ENCODE measurements at regions not wholly inside any gene's neighbourhood (a gene's known extent, or its start where the extent isn't known, plus 50 kb on each side); places are given as distances from the start of the nearest gene placed in this dataset.
"Not testable (repeated sequence)": the region's sequence is repeated elsewhere in the genome, so short reads cannot be mapped to it uniquely, and the experiment has no call there.

DNA sequence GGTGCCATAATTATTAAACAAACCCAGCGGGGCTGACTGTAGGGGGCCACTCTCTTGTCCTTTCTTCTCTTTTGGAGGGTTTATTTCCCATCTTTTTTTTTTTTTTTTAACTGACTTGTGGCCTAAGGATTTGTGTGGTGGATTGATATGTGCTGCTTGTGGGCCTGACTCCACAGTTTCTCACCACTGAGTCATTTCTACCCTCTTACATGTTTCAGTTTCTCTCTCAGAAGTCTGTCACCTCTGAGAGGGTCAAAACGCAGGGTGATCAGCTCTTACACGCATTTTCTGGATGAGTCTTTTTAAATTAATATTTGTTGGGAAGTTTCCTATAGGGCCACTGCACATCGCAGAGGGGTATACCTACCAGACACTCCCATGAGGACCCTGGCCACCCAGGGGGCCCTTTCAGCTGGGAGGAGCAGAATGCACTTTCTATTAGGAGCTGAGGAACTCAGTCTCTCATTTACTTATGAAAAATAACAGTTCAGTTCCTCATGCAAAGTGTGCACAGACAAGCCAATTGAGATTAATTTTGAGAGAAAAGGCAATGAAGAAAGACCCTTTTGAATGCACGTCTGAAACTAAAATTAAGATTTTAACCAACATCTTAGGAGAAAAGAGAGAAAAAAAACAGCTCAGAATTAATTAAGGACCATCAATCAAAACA lies 407.9 kb downstream of the TECRL start:
- no peak for DNase-seq

DNA sequence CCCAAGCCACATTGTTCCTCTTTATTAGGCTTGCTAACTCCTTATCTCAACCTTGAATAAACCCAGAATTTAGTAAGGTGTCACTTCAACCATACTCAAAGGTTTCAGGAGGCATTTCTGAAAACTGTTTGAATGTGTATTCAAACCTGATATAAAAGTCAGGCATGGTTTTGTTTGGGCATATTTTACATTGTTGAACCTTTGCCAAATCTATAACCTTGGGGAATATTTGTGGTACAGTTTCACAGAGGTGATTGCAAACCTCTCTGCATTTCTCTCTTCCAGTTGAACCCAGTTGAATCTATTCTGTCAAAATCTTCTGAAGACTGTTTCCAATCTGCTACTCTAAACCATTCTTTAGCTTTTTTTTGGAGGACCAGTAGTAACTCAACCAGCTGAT lies 409.0 kb downstream of the TECRL start:
- no peak for DNase-seq

DNA sequence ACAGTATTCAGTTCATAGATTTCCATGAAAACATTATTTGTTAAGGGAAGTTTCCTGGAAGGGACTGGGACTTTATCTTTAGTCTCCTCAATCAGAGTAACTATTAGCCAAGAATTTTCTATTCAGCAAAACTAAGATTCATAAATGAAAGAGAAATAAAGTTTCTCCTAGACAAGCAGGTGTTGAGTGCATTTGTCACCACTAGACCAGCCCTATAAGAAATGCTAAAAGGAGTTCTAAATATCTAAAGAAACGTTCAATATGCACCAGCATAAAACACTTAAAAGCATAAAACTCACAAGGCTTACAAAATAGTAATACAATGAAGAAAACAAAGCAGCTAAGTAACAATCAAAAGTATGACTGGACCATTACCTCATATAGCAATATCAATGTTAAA lies 423.0 kb downstream of the TECRL start:
- DNase-seq: no peak

DNA sequence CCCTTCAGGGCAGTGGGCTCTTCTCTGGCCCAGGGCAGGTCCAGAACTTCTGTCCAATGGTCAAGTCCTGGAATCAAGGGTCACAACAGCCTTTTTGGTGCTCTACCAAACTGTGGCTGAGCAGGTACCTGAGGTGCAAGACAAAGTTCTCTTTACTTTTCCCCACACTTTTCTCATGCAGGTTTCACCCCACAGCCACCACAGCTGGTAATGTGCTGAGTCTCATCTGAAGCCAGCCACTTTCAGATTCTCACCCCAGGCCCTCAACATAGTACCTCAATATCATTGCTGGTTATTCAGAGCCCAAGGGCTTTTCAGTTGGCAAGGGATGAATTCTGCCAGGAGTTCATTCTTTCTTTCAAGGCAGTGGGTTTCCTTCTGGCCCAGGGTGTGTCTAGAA lies 426.0 kb downstream of the TECRL start:
- no peak for DNase-seq

DNA sequence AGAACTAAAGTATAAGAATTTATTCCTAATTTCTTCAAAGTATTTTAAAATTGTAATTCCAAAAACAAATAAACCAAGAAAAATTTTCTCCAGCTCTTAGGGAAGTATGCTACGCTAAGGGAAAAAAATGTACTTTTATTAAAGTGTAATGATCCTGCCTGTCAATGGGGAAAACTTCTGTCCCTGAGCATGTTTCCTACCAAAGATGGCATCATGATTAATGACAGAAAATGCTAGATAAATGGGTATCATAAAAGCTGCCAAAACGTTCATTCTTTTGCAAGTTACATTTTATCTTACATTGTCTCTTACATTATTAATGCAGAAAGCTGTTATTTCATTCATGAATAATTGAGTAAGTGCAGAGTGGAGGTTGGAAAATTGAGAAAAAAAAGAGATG lies 443.4 kb downstream of the TECRL start:
- DNase-seq: no peak

DNA sequence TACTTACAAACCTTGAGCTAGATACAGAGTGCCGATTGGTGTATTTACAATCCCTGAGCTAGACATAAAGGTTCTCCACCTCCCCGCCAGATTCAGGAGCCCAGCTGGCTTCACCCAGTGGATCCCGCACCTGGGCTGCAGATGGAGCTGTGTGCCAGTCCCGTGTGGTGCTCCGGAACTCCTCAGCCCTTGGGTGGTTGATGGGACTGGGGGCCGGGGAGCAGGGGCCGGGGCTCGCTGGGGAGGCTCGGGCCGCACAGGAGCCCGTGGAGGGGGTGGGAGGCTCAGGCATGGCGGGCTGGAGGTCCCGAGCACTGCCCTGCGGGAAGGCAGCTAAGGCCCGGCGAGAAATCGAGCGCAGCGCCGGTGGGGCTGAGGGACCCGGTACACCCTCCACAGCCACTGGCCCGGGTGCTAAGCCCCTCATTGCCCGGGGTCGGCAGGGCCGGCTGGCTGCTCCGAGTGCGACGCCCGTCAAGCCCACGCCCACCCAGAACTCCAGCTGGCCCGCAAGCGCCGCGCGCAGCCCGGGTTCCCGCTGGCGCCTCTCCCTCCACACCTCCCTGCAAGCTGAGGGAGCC lies 466.5 kb downstream of the TECRL start:
- not testable (repeated sequence) for DNase-seq

DNA sequence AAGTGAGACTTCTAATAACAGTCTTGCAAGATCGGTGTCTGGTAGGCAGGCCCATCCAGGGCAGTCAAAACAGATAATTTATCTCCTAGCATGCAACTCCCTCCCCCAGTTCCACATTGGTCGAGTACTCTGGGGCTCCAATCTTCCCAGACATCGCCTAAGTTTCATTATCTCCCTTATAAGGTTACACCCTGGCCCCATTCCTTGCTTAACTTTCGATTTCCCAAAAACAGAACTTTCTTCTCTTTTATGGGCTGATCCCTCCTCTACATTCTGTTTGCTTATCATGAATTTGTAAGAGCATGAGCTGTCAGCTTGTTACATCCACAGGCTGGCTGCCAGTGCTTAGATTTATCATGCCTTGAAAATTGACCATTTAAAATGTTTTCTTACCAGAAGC lies 471.3 kb downstream of the TECRL start:
- no peak for DNase-seq

DNA sequence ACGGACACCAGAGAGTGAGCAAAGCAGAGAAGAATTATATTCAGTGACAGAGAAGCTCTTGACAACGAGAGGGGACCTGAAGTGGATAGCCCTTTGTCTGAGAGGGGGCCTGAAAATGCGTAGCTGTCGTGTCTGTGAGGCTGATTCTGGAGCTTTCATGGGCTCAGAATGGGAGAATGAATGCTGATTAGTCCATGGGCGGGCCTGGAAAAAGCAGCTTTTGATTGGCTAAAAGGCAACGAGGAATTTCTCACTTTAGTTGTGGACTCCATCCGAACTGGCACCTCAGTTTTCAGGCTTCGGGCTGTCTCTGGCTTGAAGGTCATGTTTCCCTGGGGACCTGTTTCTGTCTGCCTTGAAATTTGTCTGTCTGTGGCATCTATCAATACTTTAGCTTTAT lies 487.1 kb downstream of the TECRL start:
- no peak for DNase-seq

DNA sequence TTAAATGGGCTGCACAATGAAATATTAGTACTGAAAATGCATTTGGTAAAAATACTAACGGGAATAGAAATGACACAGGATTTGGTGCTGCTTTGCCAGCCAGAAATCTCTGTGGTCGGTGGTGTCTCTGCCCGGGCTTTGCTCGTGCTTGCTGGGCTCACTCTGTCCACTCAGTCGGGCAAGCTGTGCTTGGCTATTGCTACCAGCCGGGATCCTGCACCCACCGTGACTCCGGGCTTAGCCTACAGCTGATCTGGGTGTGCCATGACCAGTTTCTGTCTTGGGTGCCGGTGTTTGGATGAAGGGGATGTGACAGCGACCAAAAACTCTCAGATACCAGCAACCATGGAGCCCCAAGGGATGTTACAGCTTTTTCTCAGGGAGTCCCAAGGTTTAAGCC lies 487.7 kb downstream of the TECRL start:
- no peak for DNase-seq

DNA sequence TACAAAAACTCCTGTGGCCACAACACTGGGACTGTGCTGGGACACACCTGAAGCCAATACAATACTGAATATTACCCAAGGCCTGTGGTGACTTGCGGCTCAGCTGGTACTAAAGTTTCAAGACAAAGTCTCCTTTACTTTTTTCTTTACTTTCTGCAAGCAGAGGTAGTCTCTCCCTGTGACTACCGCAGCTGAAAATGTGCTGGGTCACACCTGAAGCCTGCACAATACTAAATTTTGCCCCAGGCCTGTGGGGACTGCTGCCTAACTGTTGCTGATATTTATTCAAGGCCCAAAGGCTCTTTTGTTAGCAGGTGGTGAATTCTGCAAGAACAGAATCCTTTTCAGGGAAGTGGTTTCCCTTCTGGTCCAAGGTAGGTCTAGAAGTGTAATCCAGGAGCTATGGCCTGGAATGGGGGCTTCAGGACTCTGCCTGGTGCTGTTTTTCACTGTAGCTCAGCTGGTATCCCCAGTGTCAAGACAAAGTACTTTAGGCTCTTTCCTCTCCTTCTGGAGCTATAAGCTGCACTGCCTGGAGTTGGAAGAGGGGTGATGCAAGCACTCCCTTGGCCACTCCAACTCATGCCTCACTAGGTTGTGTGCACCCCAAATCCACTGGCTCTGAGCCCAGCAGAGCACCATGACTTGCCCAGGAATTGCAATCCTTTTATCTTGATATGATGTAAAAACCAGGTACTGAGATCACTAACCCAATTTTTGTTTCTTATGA lies 489.4 kb downstream of the TECRL start:
- DNase-seq: peak; percentile 79

DNA sequence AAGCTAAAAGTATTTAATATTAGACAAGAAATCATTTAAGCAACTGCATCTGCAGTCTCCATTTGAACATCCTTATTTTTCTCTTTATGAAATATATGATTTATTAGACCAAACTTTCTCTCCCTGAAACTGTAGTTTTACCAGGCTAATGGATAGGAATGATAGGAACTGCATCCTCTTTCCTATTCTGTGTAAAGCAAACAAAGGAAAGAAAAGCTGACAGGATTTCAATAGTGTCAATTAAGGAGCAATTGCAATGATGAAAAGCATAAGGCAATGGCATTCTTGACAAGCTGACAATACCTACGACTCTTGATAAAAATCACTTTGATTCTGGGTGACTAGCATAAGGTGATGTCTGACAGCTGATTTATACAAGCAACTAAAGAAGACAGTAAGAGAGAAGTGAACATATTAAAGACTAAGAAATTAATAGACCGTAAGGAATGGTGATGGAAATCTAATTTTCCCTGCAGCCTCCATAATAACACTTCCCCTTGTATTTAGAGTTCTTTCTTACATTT lies 502.5 kb downstream of the TECRL start:
- DNase-seq: no peak

DNA sequence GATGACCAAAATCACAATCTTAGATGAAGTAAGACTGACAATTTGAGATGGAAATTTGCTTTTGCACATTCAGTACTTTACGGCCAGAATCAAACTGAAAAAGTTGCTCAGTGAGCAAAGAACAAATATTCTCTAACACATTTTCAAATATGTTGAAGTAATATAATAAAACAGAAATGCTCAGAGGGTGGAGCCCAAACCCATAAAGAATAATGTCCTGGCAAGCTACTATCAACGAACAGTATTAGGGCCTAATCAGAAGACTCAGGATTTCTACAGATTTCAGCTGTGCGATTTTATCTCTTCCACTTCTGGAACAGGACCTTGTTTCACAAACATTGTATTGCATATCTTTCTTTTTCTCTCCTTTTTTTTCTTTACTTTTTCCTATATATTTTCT lies 505.0 kb downstream of the TECRL start:
- DNase-seq: no peak

DNA sequence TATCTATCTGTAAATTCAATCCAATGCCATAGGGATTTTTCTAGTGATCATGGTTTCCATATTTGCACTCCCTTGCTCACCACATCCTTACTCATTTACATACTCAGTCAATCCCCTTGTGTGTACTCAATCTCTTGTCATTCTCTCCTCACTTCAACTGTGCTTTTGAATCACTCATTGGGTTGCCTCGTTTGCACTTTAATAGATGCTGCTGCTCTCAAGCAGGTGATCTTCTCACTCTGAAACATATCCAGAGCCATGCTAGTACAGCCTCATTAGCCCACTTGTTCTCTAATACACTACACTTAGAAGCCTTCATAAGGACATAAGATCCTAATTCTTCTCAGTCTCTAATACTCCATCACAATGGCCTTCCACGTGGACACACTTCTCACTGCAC lies 507.9 kb downstream of the TECRL start:
- no peak for DNase-seq

DNA sequence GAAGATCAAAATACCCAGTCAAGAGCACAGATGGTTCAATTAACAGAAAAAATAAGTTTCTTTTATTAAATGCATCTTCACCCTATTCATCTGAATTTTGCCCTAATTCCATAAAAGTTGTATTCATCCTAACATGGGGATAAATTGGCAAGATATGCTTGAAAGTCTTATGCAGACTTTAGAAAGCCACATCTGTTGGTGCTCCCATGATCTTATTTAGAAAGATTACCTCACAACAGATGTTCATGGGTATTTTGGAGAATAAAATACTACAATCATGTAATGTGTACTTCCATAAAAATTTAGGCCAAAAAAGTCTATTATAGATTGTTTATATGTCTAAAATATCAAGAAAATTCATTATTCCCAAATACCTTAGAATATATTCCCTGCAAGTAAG lies 510.3 kb downstream of the TECRL start:
- no peak for DNase-seq

DNA sequence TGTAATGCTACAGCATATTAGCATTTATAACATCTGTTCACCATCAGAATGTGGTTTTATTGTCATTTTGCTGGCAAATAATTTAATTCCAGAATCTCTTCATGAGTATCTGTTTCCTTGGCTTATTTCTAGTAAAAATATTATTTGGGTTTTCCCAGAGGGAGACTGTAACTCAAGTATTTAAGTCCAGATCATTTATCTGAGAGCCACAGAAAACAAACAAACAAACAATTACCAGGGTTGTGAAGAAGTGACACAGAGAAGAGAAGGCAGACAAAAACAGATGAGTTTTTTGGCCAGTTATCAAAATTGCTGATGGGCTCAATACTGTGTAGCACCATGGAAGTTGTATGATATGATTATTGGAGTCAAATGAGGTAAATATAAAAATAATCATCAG lies 515.1 kb downstream of the TECRL start:
- no peak for DNase-seq

DNA sequence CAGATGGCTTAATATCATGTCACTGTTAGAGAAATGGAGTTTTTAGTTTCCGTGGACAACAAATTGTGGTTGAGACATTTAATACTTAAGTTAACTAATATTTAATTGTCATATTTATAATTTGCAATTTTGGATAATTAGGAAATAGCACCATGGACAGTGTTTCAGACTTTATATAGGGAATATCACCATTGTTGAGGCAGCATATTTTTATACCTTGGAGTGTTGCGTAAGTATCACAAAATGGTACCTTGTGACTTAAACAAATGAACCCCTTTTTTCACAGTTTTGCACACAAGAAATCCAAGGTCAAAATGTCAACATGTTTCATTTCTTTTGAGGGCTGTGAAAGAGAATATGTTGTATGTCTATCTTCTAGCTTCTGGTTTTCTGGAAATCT lies 539.9 kb downstream of the TECRL start:
- DNase-seq: no peak

DNA sequence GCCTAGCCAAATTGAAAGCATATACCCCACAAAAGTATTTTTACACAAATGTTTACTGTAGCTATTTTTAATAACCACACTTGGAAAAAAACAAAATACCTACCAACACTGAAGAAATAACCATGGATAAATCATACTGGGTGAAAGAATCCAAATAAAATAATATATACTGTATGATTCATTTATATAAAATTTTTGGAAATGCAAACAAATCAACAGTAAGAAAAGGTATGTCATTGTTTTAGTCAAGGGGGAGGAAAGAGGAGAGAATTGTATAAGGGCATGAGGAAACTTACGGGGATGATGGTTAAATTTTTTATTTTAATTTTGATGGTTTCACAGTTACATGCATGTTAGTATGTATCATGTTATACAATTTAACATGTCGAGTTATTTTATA lies 557.8 kb downstream of the TECRL start:
- no peak for DNase-seq

DNA sequence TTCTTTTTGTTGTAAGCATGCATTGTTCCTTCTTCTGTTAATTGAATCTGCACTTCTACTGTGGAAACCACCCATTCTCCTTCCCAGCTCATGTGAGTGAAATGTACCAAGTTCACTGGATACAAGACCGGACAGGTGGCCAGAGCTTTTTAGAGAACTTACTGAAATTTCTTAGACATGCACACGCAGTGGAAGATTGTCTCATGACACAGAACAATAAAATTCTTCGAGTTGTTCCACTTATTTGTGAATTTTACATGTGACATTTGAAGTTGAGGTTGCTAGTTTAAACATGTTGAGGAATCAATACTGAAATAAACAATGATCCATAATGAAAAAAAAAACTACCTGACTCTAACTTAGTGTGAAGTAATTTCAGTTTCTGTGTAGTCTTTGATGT lies 568.0 kb downstream of the TECRL start:
- DNase-seq: no peak

DNA sequence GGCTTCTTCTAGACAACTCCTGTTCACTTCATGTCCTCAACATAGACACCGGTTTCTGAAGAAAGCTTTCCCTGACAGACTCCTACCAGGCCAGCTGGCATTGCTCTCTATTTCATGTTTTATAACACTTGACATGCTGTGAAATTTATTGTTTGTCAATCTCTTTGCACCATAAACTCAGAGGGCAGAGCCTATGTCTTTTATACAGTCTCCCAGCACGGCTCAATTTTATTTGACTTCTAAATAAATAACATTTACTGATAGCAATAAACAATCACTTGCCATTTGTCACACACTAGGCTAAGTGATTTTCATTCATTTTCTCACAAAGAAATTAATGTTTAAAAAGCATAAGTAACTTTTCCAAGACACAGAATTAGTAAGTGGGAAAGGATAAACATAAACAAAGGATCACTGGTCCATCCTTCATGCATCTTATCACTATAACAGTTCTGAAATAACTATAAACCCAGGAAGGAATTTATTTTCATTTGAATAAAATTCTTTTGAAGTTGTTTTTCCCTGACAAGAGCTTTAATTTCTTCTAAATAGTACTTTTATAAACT lies 577.6 kb downstream of the TECRL start:
- no peak for DNase-seq

DNA sequence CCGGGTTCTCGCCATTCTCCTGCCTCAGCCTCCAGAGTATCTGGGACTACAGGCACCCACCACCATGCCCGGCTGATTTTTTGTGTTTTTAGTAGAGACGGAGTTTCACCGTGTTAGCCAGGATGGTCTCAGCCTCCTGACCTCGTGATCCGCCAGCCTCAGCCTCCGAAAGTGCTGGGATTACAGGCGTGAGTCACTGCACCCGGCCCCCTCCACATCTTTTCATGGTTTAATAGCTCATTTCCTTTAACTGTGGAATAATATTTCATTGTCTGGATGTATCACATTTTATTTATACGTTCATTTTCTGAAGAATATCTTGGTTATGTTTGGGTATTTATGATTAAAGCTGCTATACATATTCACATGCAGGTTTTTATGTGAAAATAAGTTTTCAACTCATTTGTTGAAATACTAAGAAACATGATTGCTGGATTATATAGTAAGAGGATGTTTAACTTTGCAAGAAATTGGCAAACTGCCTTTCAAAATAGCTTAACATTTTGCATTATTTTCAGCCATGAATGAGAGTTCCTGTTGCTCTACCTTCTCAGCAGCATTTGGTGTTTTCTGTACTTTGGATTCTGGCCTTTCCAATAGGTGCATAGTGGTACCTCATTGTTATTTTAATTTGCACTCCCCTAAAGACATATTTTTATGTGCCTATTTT lies 591.9 kb downstream of the TECRL start:
- DNase-seq: no peak

DNA sequence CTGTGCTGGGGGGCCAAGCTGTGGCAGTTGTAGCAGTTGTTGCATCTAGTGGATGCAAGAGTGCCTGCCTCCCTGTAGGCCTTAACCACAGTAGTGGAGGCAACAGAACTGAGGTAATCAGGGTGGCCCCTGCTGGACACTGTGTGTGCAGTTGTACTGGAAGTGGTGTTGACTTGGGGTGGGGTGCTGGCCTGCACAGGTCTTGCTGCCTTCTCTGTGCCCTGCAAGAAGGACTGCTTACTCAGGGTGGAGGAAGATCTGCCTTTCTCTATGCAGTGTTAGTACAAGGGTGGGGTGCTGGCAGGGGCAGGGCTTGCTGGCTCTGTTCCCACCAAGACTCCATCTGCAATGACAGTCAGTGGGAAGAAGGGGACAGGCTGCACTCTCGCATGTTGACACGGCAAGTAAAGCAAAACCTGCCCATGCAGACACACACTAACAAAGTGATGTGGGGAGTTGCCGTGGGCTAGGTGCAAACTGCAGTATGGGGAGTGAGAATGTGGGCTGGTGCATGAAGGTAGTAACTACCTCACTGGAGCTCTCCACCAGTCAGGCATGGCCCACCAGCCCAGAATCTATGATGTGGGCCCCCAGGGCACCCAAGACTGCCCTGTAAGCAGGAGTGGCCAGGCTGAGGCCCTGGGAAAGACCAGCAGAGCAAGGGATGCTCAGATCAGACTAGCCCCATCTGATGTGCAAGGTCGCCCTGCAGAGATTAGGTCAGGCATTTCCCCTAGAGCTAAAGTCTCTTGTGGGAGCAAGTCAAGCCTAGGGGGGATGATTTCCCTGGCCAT lies 594.9 kb downstream of the TECRL start:
- DNase-seq: no peak

DNA sequence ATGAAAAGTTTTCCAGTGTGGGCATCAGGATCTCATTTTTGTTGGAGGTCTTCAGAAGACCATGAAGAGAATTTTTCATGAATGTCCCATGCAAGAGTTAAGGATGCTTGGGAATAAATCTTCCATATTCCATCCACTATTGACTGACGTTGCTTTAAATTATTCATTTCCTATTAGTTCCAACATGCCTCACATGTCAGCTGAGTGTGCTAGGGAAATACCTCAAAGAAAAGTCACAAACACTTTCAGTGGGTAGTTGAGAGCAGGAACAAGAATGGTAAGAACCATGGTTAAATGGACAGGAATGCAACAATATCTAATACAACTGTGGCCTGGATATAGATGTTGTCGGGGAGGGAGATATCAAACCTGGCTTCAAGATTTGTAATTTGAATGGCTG lies 610.1 kb downstream of the TECRL start:
- DNase-seq: no peak

DNA sequence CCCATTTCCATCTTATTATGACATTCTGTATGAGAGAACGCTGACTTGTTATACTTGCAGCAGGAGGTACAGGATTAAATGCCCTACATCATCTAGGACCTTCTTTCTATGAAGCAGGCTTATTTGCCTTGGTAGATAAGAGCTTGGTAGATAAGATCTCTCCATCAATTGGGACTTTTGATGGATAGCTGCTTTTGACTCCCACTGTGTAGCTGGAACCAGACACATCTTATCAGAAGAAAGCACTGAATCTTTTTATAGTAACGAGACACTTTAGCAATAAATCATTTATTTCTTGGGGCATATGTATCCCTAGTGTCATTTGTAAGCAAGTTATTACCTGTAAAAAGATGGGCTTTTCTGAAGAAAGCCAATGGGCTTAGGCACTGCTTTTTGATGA lies 613.9 kb downstream of the TECRL start:
- no peak for DNase-seq

Measured in islet precursor cell (in vitro differentiated cells).